SU-DHL-6 (cell line): ENCODE measurements at regions not wholly inside any gene's neighbourhood (a gene's known extent, or its start where the extent isn't known, plus 50 kb on each side); places are given as distances from the start of the nearest gene placed in this dataset.

Source experiments
- H2AFZ ChIP-seq: fragments of 200-600 bp; sonication (generic); 2 replicates; pipeline ENCODE4 v1.6.1; 2014; ENCODE audit warnings: low read depth, mild to moderate bottlenecking, moderate library complexity, mixed read lengths, antibody characterized with exemption, low read length; ENCODE audit not compliant: severe bottlenecking
- H3F3A ChIP-seq: fragments of 200-600 bp; shearing (Covaris generic); 2 replicates; pipeline ENCODE4 v1.6.0; 2016; ENCODE audit warnings: antibody characterized with exemption, mild to moderate bottlenecking; ENCODE audit not compliant: insufficient read depth
- H3K27ac ChIP-seq: fragments of 200-600 bp; sonication (generic); 2 replicates; pipeline ENCODE4 v1.5.1; 2016; ENCODE audit warnings: low read depth, mild to moderate bottlenecking, low read length, moderate library complexity, mixed read lengths
- H3K27me3 ChIP-seq: fragments of 200-600 bp; sonication (generic), shearing (Covaris generic); 2 replicates; pipeline ENCODE4 v1.6.0; 2014; ENCODE audit warnings: mild to moderate bottlenecking, low read length
- H3K36me3 ChIP-seq: fragments of 200-600 bp; sonication (generic); 2 replicates; pipeline ENCODE4 v1.6.1; 2014; ENCODE audit warnings: mild to moderate bottlenecking, low read length, mixed read lengths
- H3K4me2 ChIP-seq: fragments of 300-600, 200-600 bp; shearing (Covaris generic), sonication (generic); 2 replicates; pipeline ENCODE4 v1.6.0; 2014; ENCODE audit warnings: low read length, low read depth, mild to moderate bottlenecking; ENCODE audit not compliant: poor library complexity, severe bottlenecking
- H3K4me3 ChIP-seq: fragments of 200-600 bp; sonication (generic); 2 replicates; pipeline ENCODE4 v1.5.1; 2014; ENCODE audit warnings: antibody characterized with exemption, low read length, mild to moderate bottlenecking, mixed read lengths; ENCODE audit not compliant: insufficient read depth, poor library complexity, severe bottlenecking
- H3K79me2 ChIP-seq: fragments of 200-600 bp; sonication (generic); 2 replicates; pipeline ENCODE4 v1.6.1; 2014; ENCODE audit warnings: mild to moderate bottlenecking, low read length, moderate library complexity; ENCODE audit not compliant: insufficient read depth
- H3K9ac ChIP-seq: fragments of 200-600 bp; sonication (generic); 2 replicates; pipeline ENCODE4 v1.7.0; 2014; ENCODE audit warnings: mild to moderate bottlenecking, low read length
- H3K9me2 ChIP-seq: fragments of 200-600 bp; sonication (generic); replicated peaks from 2 replicates; pipeline ENCODE4 v1.6.1; 2014; ENCODE audit warnings: low read length; ENCODE audit not compliant: insufficient read depth
- H3K9me3 ChIP-seq: fragments of 200-600 bp; sonication (generic); 2 replicates; pipeline ENCODE4 v1.6.1; 2014; ENCODE audit warnings: low read length, mixed read lengths; ENCODE audit not compliant: insufficient read depth
- H4K20me1 ChIP-seq: fragments of 200-600 bp; sonication (generic); 2 replicates; pipeline ENCODE4 v1.6.1; 2014; ENCODE audit warnings: low read depth, mild to moderate bottlenecking, antibody characterized with exemption, low read length, moderate library complexity, mixed read lengths
- EZH2phosphoT487 ChIP-seq: fragments of 200-600 bp; sonication (generic), shearing (Covaris generic); conservative IDR thresholded peaks from 2 replicates; pipeline ENCODE4 v1.6.1; 2018; ENCODE audit warnings: mild to moderate bottlenecking, antibody characterized with exemption, low read length, moderate library complexity, mixed read lengths
- TF ChIP-seq, protein P1 (sequence below): fragments of 200-600 bp; sonication (generic); IDR thresholded peaks from one replicate; pipeline ENCODE4 v1.5.1; 2017; ENCODE audit warnings: antibody characterized with exemption, mild to moderate bottlenecking, low read length, moderate library complexity; ENCODE audit not compliant: insufficient read depth, poor library complexity, severe bottlenecking

DNA sequence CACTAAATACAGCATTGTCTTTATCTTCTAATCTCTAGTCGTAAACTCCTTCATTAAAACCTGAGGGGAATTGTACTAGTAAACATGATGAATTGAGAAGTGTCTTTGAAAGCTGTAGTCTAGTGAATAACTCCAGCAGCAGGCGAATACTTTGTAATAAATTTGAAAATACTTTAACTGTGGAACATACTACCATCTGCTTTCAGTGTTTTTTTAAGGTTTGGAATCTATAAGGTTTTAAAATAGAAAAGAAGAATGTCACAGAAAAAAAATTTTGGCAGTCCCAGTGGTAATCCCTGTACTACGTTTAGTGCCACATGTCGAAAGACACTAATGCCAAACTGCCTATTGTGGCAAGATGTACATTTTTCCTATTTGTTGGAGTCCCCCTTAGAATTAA lies 379.0 kb upstream of the NUDT12 start:
- Histone ChIP-seq H3K9me3 (no peaks in the 10 kb centered on the region), H3K36me3 (no peaks in the 10 kb centered on the region), H3K79me2 (no peaks in the 10 kb centered on the region), H3F3A (no peaks in the 10 kb centered on the region), H4K20me1 (no peaks in the 10 kb centered on the region), H3K9ac (no peak overlapping the region), H3K4me2 (no peak overlapping the region), H2AFZ (no peak overlapping the region), H3K27ac (no peak overlapping the region), H3K4me3 (no peak overlapping the region), H3K27me3 (no peaks in the 10 kb centered on the region), H3K9me2 (no peaks in the 10 kb centered on the region)
- TF ChIP-seq, protein P1, sequence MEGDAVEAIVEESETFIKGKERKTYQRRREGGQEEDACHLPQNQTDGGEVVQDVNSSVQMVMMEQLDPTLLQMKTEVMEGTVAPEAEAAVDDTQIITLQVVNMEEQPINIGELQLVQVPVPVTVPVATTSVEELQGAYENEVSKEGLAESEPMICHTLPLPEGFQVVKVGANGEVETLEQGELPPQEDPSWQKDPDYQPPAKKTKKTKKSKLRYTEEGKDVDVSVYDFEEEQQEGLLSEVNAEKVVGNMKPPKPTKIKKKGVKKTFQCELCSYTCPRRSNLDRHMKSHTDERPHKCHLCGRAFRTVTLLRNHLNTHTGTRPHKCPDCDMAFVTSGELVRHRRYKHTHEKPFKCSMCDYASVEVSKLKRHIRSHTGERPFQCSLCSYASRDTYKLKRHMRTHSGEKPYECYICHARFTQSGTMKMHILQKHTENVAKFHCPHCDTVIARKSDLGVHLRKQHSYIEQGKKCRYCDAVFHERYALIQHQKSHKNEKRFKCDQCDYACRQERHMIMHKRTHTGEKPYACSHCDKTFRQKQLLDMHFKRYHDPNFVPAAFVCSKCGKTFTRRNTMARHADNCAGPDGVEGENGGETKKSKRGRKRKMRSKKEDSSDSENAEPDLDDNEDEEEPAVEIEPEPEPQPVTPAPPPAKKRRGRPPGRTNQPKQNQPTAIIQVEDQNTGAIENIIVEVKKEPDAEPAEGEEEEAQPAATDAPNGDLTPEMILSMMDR: no peak
- no peak for TF ChIP-seq EZH2phosphoT487

DNA sequence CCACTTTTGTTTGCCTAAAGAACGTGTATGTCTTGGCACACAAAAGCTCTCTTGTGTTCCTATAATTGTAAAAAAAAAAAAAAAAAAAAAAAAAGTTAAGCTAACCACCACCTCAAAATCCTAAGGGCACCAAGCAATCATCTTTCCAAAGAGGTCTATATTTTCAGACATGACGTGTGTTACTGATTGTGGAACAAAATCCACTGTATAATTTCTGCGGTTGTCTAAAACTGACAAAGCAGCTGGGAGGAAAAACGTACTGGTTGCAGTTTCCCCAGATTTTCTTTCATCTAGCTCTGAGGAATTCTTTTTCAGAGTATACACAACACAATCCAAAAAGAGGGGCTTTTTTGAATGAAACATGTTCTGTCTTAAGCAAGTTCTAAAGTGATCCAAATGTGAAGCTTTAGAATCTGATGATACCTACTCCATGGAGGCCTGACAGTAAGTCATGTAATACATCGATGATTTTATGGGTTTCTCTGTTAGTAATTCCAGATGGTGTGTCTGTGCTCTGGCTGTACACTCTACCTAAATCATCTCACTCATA lies 375.6 kb upstream of the NUDT12 start:
- Histone ChIP-seq H3K36me3 (no peaks in the 10 kb centered on the region), H3K4me2 (no peak overlapping the region), H3F3A (no peaks in the 10 kb centered on the region), H3K9me3 (no peaks in the 10 kb centered on the region), H3K9ac (no peak overlapping the region), H3K4me3 (no peak overlapping the region), H3K9me2 (no peaks in the 10 kb centered on the region), H4K20me1 (no peaks in the 10 kb centered on the region), H3K79me2 (no peaks in the 10 kb centered on the region), H2AFZ (no peak overlapping the region), H3K27me3 (no peaks in the 10 kb centered on the region), H3K27ac (no peak overlapping the region)
- TF ChIP-seq, protein P1: no peak
- TF ChIP-seq EZH2phosphoT487: no peak

DNA sequence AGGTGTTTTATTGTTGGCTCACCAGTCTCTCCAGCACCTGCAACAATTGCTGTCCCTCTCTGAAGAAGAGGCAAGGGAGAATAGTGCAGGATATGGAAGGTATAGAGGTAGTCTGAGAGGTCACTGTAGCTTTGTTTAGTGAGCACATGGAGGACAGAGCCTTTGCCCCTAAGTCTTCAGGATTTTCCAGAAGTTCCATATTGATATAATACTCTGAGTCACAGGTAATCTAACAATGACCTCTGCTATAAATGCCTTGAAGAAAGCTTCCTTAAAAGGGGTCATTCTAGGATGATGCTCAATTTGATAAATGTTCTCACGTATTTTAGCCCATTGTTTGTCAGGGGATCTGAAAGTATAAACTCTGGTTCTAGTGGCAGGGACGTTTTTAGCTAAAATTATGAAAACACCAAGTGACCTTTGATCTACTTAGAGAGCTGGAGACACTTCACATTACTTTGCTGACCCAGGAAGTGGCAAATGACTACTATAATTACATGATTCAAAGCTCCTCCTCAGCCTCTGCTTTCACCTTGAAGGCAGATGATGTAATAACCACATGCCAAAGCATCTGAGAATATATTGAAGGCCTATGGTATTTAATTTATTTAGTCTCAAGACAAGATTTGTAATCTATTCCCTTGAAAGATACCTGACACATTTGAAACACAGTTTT lies 366.9 kb upstream of the NUDT12 start:
- no peaks in the 10 kb centered on the region for H3K9me2 ChIP-seq
- H3K79me2 ChIP-seq: no peaks in the 10 kb centered on the region
- TF ChIP-seq, protein P1: no peak
- TF ChIP-seq EZH2phosphoT487: no peak
- no peaks in the 10 kb centered on the region for H3K36me3 ChIP-seq
- no peaks in the 10 kb centered on the region for H3K27me3 ChIP-seq
- H3K9ac ChIP-seq: no peak overlapping the region
- H3K9me3 ChIP-seq: no peaks in the 10 kb centered on the region
- H4K20me1 ChIP-seq: no peaks in the 10 kb centered on the region
- no peak overlapping the region for H3K4me2 ChIP-seq
- H3F3A ChIP-seq: no peaks in the 10 kb centered on the region
- H3K4me3 ChIP-seq: no peak overlapping the region
- H2AFZ ChIP-seq: no peak overlapping the region
- H3K27ac ChIP-seq: no peak overlapping the region
